ENCODE measurements at regions not wholly inside any gene's neighbourhood (a gene's known extent, or its start where the extent isn't known, plus 50 kb on each side); places are given as distances from the start of the nearest gene placed in this dataset.
"Not testable (repeated sequence)": the region's sequence is repeated elsewhere in the genome, so short reads cannot be mapped to it uniquely, and the experiment has no call there.

GRCh38 chr9:89680547-89681467 is 76.0 kb downstream of the GADD45G start:
- no peak for DNase-seq (ENCODE audit: low read depth, low spot score)
- Histone ChIP-seq H3K9me3 (ENCODE audit: control insufficient read depth, insufficient read depth, low read length) (peaks cover 5% of the 10 kb centered on the region; the same call in 1 of the 2 replicates), H3K27me3 (ENCODE audit: control insufficient read depth, insufficient read depth, low read length) (peaks cover 3% of the 10 kb centered on the region), H3K27ac (ENCODE audit: low read depth, low read length) (no peak overlapping the region), H3K4me3 (ENCODE audit: low read depth, low read length) (no peak overlapping the region)
- POLR2A ChIA-PET: no interaction called here
- TF ChIP-seq, protein P1, sequence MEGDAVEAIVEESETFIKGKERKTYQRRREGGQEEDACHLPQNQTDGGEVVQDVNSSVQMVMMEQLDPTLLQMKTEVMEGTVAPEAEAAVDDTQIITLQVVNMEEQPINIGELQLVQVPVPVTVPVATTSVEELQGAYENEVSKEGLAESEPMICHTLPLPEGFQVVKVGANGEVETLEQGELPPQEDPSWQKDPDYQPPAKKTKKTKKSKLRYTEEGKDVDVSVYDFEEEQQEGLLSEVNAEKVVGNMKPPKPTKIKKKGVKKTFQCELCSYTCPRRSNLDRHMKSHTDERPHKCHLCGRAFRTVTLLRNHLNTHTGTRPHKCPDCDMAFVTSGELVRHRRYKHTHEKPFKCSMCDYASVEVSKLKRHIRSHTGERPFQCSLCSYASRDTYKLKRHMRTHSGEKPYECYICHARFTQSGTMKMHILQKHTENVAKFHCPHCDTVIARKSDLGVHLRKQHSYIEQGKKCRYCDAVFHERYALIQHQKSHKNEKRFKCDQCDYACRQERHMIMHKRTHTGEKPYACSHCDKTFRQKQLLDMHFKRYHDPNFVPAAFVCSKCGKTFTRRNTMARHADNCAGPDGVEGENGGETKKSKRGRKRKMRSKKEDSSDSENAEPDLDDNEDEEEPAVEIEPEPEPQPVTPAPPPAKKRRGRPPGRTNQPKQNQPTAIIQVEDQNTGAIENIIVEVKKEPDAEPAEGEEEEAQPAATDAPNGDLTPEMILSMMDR (IDR thresholded peaks at IDR 0.05; ENCODE audit: low read depth, low read length): no peak
- CTCF ChIA-PET: no interaction called here

DNA sequence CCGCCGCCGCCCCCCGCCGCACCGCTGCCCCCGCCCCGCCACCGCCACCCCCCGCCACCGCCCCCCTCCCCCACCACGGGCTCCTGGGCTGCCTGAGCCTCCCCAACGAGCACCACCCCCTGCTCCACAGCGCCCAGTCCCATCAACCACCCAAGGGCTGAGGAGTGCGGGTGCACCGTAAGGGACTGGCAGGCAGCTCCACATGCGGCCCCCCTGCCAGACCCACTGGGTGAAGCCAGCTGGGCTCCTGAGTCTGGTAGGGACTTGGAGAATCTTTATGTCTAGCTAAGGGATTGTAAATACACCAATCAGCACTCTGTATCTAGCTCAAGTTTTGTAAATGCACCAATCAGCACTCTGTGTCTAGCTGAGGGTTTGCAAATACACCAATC is 76.7 kb downstream of the GADD45G start:
- H3K27me3 ChIP-seq (ENCODE audit: control insufficient read depth, insufficient read depth, low read length); H3K4me3 ChIP-seq (ENCODE audit: low read depth, low read length); CTCF ChIA-PET; H3K27ac ChIP-seq (ENCODE audit: low read depth, low read length); POLR2A ChIA-PET; DNase-seq (ENCODE audit: low read depth, low spot score); H3K9me3 ChIP-seq (ENCODE audit: control insufficient read depth, insufficient read depth, low read length): not testable (repeated sequence)

- Histone ChIP-seq H3K4me3 (ENCODE audit: low read depth, low read length) (no peak overlapping the region), H3K9me3 (ENCODE audit: control insufficient read depth, insufficient read depth, low read length) (peaks cover 5% of the 10 kb centered on the region; the same call in 1 of the 2 replicates), H3K27ac (ENCODE audit: low read depth, low read length) (no peak overlapping the region), H3K27me3 (ENCODE audit: control insufficient read depth, insufficient read depth, low read length) (peaks cover 3% of the 10 kb centered on the region)
- TF ChIP-seq, protein P1 (IDR thresholded peaks at IDR 0.05; ENCODE audit: low read depth, low read length): no peak
- DNase-seq (ENCODE audit: low read depth, low spot score): no peak
- ChIA-PET POLR2A (no interaction called here), CTCF (interaction anchor here (0.7 kb wide), 1 partner anchor 556 kb away, joined by 3 read pairs; no protein-coding TSS in a partner anchor)
These were observed 78.8 kb downstream of the GADD45G start for GRCh38 chr9:89683626-89684025.

- Histone ChIP-seq H3K27me3 (ENCODE audit: control insufficient read depth, insufficient read depth, low read length) (peaks cover 3% of the 10 kb centered on the region), H3K4me3 (ENCODE audit: low read depth, low read length) (no peak overlapping the region), H3K9me3 (ENCODE audit: control insufficient read depth, insufficient read depth, low read length) (peaks cover 5% of the 10 kb centered on the region; the same call in 1 of the 2 replicates), H3K27ac (ENCODE audit: low read depth, low read length) (no peak overlapping the region)
- no peak for DNase-seq (ENCODE audit: low read depth, low spot score)
- CTCF ChIA-PET: no interaction called here
- POLR2A ChIA-PET: no interaction called here
- TF ChIP-seq, protein P1 (IDR thresholded peaks at IDR 0.05; ENCODE audit: low read depth, low read length): no peak
These were observed 79.4 kb downstream of the GADD45G start for GRCh38 chr9:89684218-89684617.

GRCh38 chr9:89684912-89685636 is 80.3 kb downstream of the GADD45G start:
- Histone ChIP-seq H3K4me3 (ENCODE audit: low read depth, low read length) (no peak overlapping the region), H3K27ac (ENCODE audit: low read depth, low read length) (no peak overlapping the region), H3K9me3 (ENCODE audit: control insufficient read depth, insufficient read depth, low read length) (peaks cover 5% of the 10 kb centered on the region; the same call in 1 of the 2 replicates), H3K27me3 (ENCODE audit: control insufficient read depth, insufficient read depth, low read length) (peaks cover 3% of the 10 kb centered on the region)
- ChIA-PET POLR2A (no interaction called here), CTCF (interaction anchor here (0.7 kb wide), 1 partner anchor 554 kb away, joined by 3 read pairs; no protein-coding TSS in a partner anchor)
- TF ChIP-seq, protein P1 (IDR thresholded peaks at IDR 0.05; ENCODE audit: low read depth, low read length): no peak
- no peak for DNase-seq (ENCODE audit: low read depth, low spot score)

Data from AG04450 (cell line).